ENCODE measurements at regions not wholly inside any gene's neighbourhood (a gene's known extent, or its start where the extent isn't known, plus 50 kb on each side); places are given as distances from the start of the nearest gene placed in this dataset.

DNA sequence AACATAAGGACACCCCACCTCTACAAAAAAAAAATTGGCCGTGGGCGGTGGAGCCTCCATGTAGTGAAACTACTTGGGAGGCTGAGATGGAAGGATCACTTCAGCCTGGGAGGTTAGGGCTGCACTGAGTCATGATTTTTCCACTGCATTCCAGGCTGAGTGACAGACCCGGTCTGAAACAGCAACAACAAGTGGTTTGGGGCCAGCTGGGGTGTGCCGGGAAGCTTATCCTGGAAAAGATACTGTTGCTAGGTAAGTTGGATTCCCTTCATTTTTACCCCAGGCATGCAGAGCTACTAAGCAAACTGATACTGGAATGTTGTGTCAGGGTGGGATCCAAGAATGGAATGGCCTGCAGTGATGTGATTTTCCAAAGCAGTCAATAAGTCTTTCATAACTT lies 57.0 kb downstream of the XAGE2 start:
- H3K9me3 Mint-ChIP-seq = no peaks in the 10 kb centered on the region
- no peak for ATAC-seq
- CTCF ChIA-PET = no interaction called here

DNA sequence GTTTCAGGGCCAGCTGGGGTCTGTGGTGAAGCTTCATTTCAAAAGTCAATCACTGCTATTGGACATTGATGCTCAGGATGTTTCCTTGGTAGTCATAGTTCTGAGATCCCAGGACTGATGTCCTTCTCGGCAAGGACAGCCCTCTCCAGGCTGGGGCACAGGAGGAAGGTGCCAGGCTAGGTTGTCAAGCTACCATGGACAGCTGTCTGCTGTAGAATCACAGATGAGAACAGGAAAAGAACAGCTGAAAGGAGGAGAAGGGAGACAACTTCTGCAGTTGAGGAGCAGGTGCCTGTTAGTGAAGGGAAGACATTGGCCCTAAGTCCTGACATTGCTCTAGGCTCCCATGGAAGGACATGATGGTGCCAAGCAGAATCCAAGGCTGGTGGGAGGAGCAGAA lies 58.0 kb downstream of the XAGE2 start:
- POLR2A ChIA-PET = no interaction called here
- CTCF ChIA-PET = no interaction called here
- Mint-ChIP-seq H3K27ac (no peak overlapping the region), H3K4me1 (no peaks in the 10 kb centered on the region), H3K36me3 (no peaks in the 10 kb centered on the region), H3K4me3 (no peak overlapping the region), H3K9me3 (no peaks in the 10 kb centered on the region), H3K27me3 (ENCODE audit: low read depth) (no peaks in the 10 kb centered on the region; the same call in 1 of the 2 replicates)
- ATAC-seq (no peak), DNase-seq (ENCODE audit: low spot score) (no peak)
- no peak for TF ChIP-seq NR1H2 (CRISPR knock-in tag; IDR thresholded peaks at IDR 0.05)
- TF ChIP-seq, protein P1, sequence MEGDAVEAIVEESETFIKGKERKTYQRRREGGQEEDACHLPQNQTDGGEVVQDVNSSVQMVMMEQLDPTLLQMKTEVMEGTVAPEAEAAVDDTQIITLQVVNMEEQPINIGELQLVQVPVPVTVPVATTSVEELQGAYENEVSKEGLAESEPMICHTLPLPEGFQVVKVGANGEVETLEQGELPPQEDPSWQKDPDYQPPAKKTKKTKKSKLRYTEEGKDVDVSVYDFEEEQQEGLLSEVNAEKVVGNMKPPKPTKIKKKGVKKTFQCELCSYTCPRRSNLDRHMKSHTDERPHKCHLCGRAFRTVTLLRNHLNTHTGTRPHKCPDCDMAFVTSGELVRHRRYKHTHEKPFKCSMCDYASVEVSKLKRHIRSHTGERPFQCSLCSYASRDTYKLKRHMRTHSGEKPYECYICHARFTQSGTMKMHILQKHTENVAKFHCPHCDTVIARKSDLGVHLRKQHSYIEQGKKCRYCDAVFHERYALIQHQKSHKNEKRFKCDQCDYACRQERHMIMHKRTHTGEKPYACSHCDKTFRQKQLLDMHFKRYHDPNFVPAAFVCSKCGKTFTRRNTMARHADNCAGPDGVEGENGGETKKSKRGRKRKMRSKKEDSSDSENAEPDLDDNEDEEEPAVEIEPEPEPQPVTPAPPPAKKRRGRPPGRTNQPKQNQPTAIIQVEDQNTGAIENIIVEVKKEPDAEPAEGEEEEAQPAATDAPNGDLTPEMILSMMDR (IDR thresholded peaks at IDR 0.05) = no peak
- no peak for TF ChIP-seq STAT6 (CRISPR knock-in tag; conservative IDR thresholded peaks at IDR 0.05; ENCODE audit: low read depth)
- no peak for TF ChIP-seq ETV6 (CRISPR knock-in tag; IDR thresholded peaks at IDR 0.05)
- no peak for TF ChIP-seq GTF2I (CRISPR knock-in tag; conservative IDR thresholded peaks at IDR 0.05)
- TF ChIP-seq CREB1 (CRISPR knock-in tag; IDR thresholded peaks at IDR 0.05) = no peak
- no peak for TF ChIP-seq ZBTB21 (CRISPR knock-in tag; IDR thresholded peaks at IDR 0.05; ENCODE audit: borderline replicate concordance)
- TF ChIP-seq ZNF396 (CRISPR knock-in tag; IDR thresholded peaks at IDR 0.05; ENCODE audit: borderline replicate concordance) = no peak
- no peak for TF ChIP-seq CBFB (CRISPR knock-in tag; IDR thresholded peaks at IDR 0.05; ENCODE audit: low read depth)
- no peak for TF ChIP-seq FOXK1 (CRISPR knock-in tag; IDR thresholded peaks at IDR 0.05)

More for the DNA sequence above, 57.0 kb downstream of the XAGE2 start:
- no peaks in the 10 kb centered on the region for H3K4me1 Mint-ChIP-seq
- H3K4me3 Mint-ChIP-seq = no peak overlapping the region
- no peak overlapping the region for H3K27ac Mint-ChIP-seq
- no peak for DNase-seq (ENCODE audit: low spot score)
- POLR2A ChIA-PET = no interaction called here
- H3K36me3 Mint-ChIP-seq = no peaks in the 10 kb centered on the region
- TF ChIP-seq ZNF396 (CRISPR knock-in tag; IDR thresholded peaks at IDR 0.05; ENCODE audit: borderline replicate concordance) = no peak
- TF ChIP-seq ZNF532 (CRISPR knock-in tag; IDR thresholded peaks at IDR 0.05; ENCODE audit: borderline replicate concordance) = no peak
- no peak for TF ChIP-seq RELA (CRISPR knock-in tag; IDR thresholded peaks at IDR 0.05; ENCODE audit: borderline replicate concordance)
- H3K27me3 Mint-ChIP-seq (ENCODE audit: low read depth) = no peaks in the 10 kb centered on the region; the same call in 1 of the 2 replicates

- no peaks in the 10 kb centered on the region for H3K4me1 Mint-ChIP-seq
- ChIA-PET POLR2A (no interaction called here), CTCF (interaction anchor here (0.7 kb wide), 1 partner anchor 1352 kb away, joined by 3 read pairs; no protein-coding TSS in a partner anchor)
- H3K36me3 Mint-ChIP-seq = no peaks in the 10 kb centered on the region
- H3K27me3 Mint-ChIP-seq (ENCODE audit: low read depth) = no peaks in the 10 kb centered on the region; the same call in 1 of the 2 replicates
- ATAC-seq = no peak
- no peak for DNase-seq (ENCODE audit: low spot score)
- H3K4me3 Mint-ChIP-seq = no peak overlapping the region
- no peaks in the 10 kb centered on the region for H3K9me3 Mint-ChIP-seq
- H3K27ac Mint-ChIP-seq = no peak overlapping the region
- TF ChIP-seq PREB (CRISPR knock-in tag; IDR thresholded peaks at IDR 0.05; ENCODE audit: borderline replicate concordance) (no peak), RORB (CRISPR knock-in tag; IDR thresholded peaks at IDR 0.05) (no peak)
- TF ChIP-seq, protein P2, sequence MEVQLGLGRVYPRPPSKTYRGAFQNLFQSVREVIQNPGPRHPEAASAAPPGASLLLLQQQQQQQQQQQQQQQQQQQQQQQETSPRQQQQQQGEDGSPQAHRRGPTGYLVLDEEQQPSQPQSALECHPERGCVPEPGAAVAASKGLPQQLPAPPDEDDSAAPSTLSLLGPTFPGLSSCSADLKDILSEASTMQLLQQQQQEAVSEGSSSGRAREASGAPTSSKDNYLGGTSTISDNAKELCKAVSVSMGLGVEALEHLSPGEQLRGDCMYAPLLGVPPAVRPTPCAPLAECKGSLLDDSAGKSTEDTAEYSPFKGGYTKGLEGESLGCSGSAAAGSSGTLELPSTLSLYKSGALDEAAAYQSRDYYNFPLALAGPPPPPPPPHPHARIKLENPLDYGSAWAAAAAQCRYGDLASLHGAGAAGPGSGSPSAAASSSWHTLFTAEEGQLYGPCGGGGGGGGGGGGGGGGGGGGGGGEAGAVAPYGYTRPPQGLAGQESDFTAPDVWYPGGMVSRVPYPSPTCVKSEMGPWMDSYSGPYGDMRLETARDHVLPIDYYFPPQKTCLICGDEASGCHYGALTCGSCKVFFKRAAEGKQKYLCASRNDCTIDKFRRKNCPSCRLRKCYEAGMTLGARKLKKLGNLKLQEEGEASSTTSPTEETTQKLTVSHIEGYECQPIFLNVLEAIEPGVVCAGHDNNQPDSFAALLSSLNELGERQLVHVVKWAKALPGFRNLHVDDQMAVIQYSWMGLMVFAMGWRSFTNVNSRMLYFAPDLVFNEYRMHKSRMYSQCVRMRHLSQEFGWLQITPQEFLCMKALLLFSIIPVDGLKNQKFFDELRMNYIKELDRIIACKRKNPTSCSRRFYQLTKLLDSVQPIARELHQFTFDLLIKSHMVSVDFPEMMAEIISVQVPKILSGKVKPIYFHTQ (CRISPR knock-in tag; IDR thresholded peaks at IDR 0.05) = no peak
Observed at GRCh38 chrX:52437212-52437611, 58.4 kb upstream of the XAGE1A start.

Measured in WTC11 (cell line).